Activated T-cell treated with anti-CD3 and anti-CD28 coated beads, Interleukin-2, amount 50 U/mL, for 4 hours (primary cell): ENCODE measurements at regions not wholly inside any gene's neighbourhood (a gene's known extent, or its start where the extent isn't known, plus 50 kb on each side); places are given as distances from the start of the nearest gene placed in this dataset.

ENCODE experiments used
- ATAC-seq, 2 donors: fragments of 200-7000 bp; cut with Tn5 transposase; one replicate each; pipeline ENCODE4 v1.10.0; 2021
- DNase-seq: peaks from one replicate; pipeline ENCODE4 v3.0.0-alpha.2; 2020
- H3K27me3 Mint-ChIP-seq: one replicate; pipeline ENCODE4 v1.8.0; 2021; ENCODE audit warnings: low read depth, mixed read lengths
- H3K36me3 Mint-ChIP-seq: one replicate; pipeline ENCODE4 v1.8.0; 2022; ENCODE audit warnings: mixed read lengths; ENCODE audit not compliant: insufficient read depth
- H3K4me1 Mint-ChIP-seq: one replicate; pipeline ENCODE4 v1.8.0; 2021; ENCODE audit warnings: low read depth, mixed read lengths
- H3K4me3 Mint-ChIP-seq: one replicate; pipeline ENCODE4 v1.8.0; 2021; ENCODE audit warnings: mild to moderate bottlenecking, moderate library complexity, mixed read lengths
- H3K9me3 Mint-ChIP-seq: one replicate; pipeline ENCODE4 v1.8.0; 2021; ENCODE audit warnings: mixed read lengths

DNA sequence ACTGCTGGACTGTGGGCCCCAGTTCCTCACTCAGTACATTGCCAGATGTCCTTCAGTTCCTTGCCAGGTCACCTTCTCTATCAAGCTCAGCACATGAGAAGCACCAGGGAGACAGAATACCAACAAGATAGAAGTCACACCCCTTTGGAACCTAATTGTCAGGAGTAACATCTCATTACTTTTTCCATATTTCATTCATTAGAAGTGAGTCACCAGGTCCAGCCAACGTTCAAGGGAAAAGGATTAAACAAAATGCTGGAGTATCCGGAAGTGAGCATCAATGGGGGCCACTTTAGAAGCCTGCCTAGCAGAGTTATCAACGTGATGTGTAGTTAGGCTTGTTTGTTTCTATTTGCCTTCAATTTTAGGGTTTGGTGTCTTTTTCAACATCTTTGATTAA, 569.3 kb downstream of the MIAT start:
- no peaks in the 10 kb centered on the region for H3K4me1 Mint-ChIP-seq
- DNase-seq = no peak

GRCh38 chr22:27228771-27229170, 571.4 kb downstream of the MIAT start:
- Mint-ChIP-seq H3K36me3 (no peaks in the 10 kb centered on the region), H3K4me3 (no peak overlapping the region), H3K9me3 (no peaks in the 10 kb centered on the region), H3K4me1 (no peaks in the 10 kb centered on the region), H3K27me3 (peaks cover 7% of the 10 kb centered on the region)
- no peak for ATAC-seq
- DNase-seq = no peak

More for the DNA sequence above, 569.3 kb downstream of the MIAT start:
- no peak overlapping the region for H3K4me3 Mint-ChIP-seq
- H3K36me3 Mint-ChIP-seq = no peaks in the 10 kb centered on the region
- no peak for ATAC-seq
- peaks cover 7% of the 10 kb centered on the region for H3K27me3 Mint-ChIP-seq
- H3K9me3 Mint-ChIP-seq = no peaks in the 10 kb centered on the region

DNA sequence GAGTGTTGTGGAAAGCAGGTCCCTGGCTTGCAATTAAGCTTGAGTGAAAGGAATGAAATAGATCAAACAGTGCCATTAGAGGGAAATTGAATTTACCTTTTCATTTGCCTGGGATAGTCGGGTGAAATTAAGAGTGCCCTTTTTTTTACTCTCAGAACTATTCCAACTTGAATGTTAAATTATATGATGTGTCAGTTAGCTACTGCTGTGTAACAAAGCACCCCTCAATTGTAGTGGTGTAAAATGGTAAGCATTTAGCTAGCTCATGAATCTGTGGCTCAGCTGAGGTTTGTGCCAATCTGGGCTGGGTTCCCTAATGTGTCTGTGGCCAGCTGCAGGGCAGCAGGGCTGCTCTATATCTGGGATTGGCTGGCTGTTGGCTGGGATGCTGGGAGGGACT, 571.4 kb downstream of the MN1 start:
- Mint-ChIP-seq H3K36me3 (no peaks in the 10 kb centered on the region), H3K4me3 (no peak overlapping the region), H3K4me1 (no peaks in the 10 kb centered on the region), H3K27me3 (peaks cover 9% of the 10 kb centered on the region), H3K9me3 (no peaks in the 10 kb centered on the region)
- no peak for ATAC-seq
- DNase-seq = no peak

- no peak for DNase-seq
- no peak for ATAC-seq
- Mint-ChIP-seq H3K9me3 (no peaks in the 10 kb centered on the region), H3K4me3 (no peak overlapping the region), H3K4me1 (no peaks in the 10 kb centered on the region), H3K27me3 (peaks cover 7% of the 10 kb centered on the region), H3K36me3 (no peaks in the 10 kb centered on the region)
Measured at GRCh38 chr22:27231266-27231665, 570.3 kb downstream of the MN1 start.

- no peaks in the 10 kb centered on the region for H3K36me3 Mint-ChIP-seq
- H3K4me3 Mint-ChIP-seq = no peak overlapping the region
- ATAC-seq (no peak), DNase-seq (no peak)
- peaks cover 7% of the 10 kb centered on the region for H3K27me3 Mint-ChIP-seq
- no peaks in the 10 kb centered on the region for H3K9me3 Mint-ChIP-seq
- no peaks in the 10 kb centered on the region for H3K4me1 Mint-ChIP-seq
Measured at GRCh38 chr22:27232077-27232476, 569.5 kb downstream of the MN1 start.

- Mint-ChIP-seq H3K36me3 (no peaks in the 10 kb centered on the region), H3K9me3 (no peaks in the 10 kb centered on the region), H3K4me3 (no peak overlapping the region), H3K27me3 (peaks cover 6% of the 10 kb centered on the region), H3K4me1 (no peaks in the 10 kb centered on the region)
- ATAC-seq (no peak), DNase-seq (no peak)
Measured at GRCh38 chr22:27237080-27237741, 564.3 kb downstream of the MN1 start.

- H3K4me1 Mint-ChIP-seq = no peaks in the 10 kb centered on the region
- DNase-seq (no peak), ATAC-seq (no peak)
- H3K36me3 Mint-ChIP-seq = no peaks in the 10 kb centered on the region
- H3K9me3 Mint-ChIP-seq = no peaks in the 10 kb centered on the region
- no peak overlapping the region for H3K4me3 Mint-ChIP-seq
- H3K27me3 Mint-ChIP-seq = peaks cover 7% of the 10 kb centered on the region
Measured at GRCh38 chr22:27238935-27239510, 562.5 kb downstream of the MN1 start.

DNA sequence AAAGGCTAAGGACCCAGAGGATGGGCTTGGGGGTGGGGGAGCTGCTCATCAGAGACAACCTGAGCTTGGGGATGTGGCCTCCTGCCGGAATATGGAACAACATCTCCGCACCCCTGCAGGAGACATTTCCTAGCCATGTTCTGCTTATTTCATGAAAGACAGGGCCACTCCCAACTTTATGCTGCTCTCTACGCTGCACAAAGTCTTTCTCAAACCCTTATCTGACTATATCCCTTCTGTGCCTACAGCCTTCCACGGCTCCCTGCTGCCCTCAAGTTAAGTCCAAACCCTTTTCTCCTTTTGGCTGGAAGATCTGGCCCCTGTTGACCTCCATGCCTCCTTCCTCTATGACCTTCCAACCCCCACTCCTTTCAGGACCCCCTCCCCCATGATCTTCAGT, 562.0 kb downstream of the MN1 start:
- H3K36me3 Mint-ChIP-seq = no peaks in the 10 kb centered on the region
- ATAC-seq = no peak
- no peaks in the 10 kb centered on the region for H3K9me3 Mint-ChIP-seq
- no peaks in the 10 kb centered on the region for H3K4me1 Mint-ChIP-seq
- no peak overlapping the region for H3K4me3 Mint-ChIP-seq
- DNase-seq = no peak
- H3K27me3 Mint-ChIP-seq = peaks cover 7% of the 10 kb centered on the region

- Mint-ChIP-seq H3K36me3 (no peaks in the 10 kb centered on the region), H3K27me3 (peaks cover 7% of the 10 kb centered on the region), H3K9me3 (no peaks in the 10 kb centered on the region), H3K4me1 (no peaks in the 10 kb centered on the region), H3K4me3 (no peak overlapping the region)
- DNase-seq (no peak), ATAC-seq (no peak)
Measured at GRCh38 chr22:27240298-27241075, 561.1 kb downstream of the MN1 start.

- Mint-ChIP-seq H3K27me3 (peaks cover 7% of the 10 kb centered on the region), H3K36me3 (no peaks in the 10 kb centered on the region), H3K4me1 (peaks cover 2% of the 10 kb centered on the region), H3K4me3 (no peak overlapping the region), H3K9me3 (no peaks in the 10 kb centered on the region)
- ATAC-seq (no peak), DNase-seq (no peak)
Measured at GRCh38 chr22:27241430-27242321, 559.9 kb downstream of the MN1 start.

GRCh38 chr22:27242474-27242873, 559.1 kb downstream of the MN1 start:
- no peak overlapping the region for H3K4me3 Mint-ChIP-seq
- DNase-seq (no peak), ATAC-seq (no peak)
- no peaks in the 10 kb centered on the region for H3K9me3 Mint-ChIP-seq
- H3K27me3 Mint-ChIP-seq = peaks cover 7% of the 10 kb centered on the region
- no peaks in the 10 kb centered on the region for H3K36me3 Mint-ChIP-seq
- peaks cover 7% of the 10 kb centered on the region for H3K4me1 Mint-ChIP-seq

DNA sequence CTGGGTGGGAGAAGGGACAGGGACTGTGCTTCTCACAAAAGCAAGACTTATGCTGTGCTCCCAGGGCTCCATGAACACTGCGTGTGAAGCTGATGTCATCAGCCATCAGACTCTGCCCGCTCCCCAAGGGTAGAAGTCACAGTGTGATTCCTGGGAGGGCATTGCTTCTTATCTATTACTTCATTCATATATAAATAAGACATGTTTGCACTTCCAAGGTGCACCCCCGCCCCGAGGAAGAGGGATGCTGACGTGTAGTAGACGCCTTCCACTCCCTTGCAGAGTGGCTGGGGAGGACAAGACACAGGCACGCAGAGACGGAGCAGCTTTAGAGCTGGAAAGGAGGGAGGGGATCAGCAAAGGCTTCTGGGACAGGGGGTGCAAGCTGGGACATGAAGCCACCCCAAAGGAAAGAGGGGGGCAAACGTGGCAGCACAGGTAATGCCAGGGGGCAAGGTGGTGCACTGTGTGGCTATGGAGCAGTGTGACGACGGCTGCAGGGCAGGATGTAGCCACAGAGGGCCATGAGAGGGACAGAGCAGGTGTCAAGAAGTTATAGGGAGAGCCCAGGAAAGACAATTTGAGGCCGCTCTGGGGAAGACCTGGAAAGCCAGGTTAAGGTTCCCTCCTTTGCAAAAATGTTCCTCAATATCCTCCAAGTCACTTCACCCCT, 558.5 kb downstream of the MN1 start:
- peaks cover 11% of the 10 kb centered on the region for H3K4me1 Mint-ChIP-seq

DNA sequence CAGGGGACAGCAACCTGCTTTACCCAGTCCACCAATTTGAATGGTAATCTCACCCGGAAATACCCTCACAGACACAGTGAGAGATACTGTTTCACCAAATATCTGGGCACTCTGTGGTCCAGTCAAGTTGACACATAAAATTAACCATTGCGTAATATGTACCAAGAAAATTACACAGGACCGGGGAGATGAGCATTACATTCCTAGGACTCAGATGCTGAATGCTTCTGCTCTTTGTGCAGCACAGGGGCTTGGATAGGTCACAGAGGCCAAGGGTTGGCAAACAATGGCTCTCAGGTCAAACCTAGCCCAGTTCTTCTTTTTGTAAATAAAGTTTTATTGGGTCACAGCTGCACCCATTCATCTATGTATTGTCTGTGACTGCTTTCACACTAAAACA, 557.2 kb downstream of the MN1 start:
- H3K36me3 Mint-ChIP-seq = no peaks in the 10 kb centered on the region
- no peak overlapping the region for H3K4me3 Mint-ChIP-seq
- H3K4me1 Mint-ChIP-seq = peaks cover 11% of the 10 kb centered on the region
- no peaks in the 10 kb centered on the region for H3K9me3 Mint-ChIP-seq
- no peak for ATAC-seq
- no peak for DNase-seq
- peaks cover 7% of the 10 kb centered on the region for H3K27me3 Mint-ChIP-seq

More for the DNA sequence above, 558.5 kb downstream of the MN1 start:
- H3K36me3 Mint-ChIP-seq = no peaks in the 10 kb centered on the region
- ATAC-seq (no peak), DNase-seq (no peak)
- H3K27me3 Mint-ChIP-seq = peaks cover 7% of the 10 kb centered on the region
- H3K4me3 Mint-ChIP-seq = no peak overlapping the region
- H3K9me3 Mint-ChIP-seq = no peaks in the 10 kb centered on the region

DNA sequence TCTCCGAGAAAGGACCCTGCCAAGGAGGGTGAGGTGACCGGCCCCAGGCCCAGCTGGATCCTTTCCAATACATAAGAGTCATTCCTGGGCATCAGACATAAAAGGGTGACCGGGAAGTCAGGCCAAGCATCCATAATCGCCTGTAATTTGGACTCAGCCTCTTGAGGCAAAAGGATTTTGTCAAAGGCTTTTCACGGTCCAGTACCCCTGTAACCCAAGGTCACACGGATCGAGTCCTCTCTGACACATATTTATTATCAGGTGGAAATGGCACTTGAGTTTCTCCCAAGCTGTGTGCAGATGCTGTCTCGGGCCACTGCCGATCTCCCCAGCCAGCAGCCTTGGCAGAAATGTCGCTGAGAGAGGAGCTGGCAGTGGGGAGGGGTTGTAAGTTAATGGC, 556.5 kb downstream of the MN1 start:
- no peaks in the 10 kb centered on the region for H3K9me3 Mint-ChIP-seq
- no peak for ATAC-seq
- peaks cover 11% of the 10 kb centered on the region for H3K4me1 Mint-ChIP-seq
- DNase-seq = no peak
- H3K4me3 Mint-ChIP-seq = no peak overlapping the region
- H3K36me3 Mint-ChIP-seq = no peaks in the 10 kb centered on the region
- H3K27me3 Mint-ChIP-seq = peaks cover 5% of the 10 kb centered on the region
